ENCODE measurements at regions not wholly inside any gene's neighbourhood (a gene's known extent, or its start where the extent isn't known, plus 50 kb on each side); places are given as distances from the start of the nearest gene placed in this dataset.

DNA sequence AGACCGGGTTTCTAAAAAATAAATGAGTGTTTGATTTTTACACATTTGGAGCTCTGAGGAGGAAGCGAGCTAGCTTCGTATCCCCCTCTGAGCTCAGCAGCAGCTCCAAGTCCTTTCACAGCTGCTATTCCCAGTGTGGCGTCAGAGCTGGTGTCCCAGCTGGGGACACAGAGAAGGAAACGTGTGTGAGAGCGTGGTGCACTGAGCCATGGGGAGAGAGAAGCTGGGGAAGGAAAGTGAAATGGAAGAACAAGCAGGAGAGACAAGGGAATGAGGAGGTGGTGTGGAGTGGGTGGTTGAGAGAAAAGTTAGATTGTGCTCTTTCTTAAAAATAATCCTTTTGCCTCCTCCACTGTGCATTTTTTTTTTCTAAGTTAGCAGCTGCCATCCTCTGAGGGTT lies 79.5 kb upstream of the SLC4A4 start:
- TF ChIP-seq, protein P1, sequence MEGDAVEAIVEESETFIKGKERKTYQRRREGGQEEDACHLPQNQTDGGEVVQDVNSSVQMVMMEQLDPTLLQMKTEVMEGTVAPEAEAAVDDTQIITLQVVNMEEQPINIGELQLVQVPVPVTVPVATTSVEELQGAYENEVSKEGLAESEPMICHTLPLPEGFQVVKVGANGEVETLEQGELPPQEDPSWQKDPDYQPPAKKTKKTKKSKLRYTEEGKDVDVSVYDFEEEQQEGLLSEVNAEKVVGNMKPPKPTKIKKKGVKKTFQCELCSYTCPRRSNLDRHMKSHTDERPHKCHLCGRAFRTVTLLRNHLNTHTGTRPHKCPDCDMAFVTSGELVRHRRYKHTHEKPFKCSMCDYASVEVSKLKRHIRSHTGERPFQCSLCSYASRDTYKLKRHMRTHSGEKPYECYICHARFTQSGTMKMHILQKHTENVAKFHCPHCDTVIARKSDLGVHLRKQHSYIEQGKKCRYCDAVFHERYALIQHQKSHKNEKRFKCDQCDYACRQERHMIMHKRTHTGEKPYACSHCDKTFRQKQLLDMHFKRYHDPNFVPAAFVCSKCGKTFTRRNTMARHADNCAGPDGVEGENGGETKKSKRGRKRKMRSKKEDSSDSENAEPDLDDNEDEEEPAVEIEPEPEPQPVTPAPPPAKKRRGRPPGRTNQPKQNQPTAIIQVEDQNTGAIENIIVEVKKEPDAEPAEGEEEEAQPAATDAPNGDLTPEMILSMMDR (IDR thresholded peaks at IDR 0.05): no peak
- TF ChIP-seq POLR2A (IDR thresholded peaks at IDR 0.05): no peak

Measured in tibial nerve (tissue), 3 donors.